Neural cell (in vitro differentiated cells): ENCODE measurements at regions not wholly inside any gene's neighbourhood (a gene's known extent, or its start where the extent isn't known, plus 50 kb on each side); places are given as distances from the start of the nearest gene placed in this dataset.

ENCODE experiments used
- H2AFZ ChIP-seq: fragments of 200-600, 300-800 bp; sonication (generic), shearing (Covaris generic); 2 replicates; pipeline ENCODE4 v1.6.0; 2014; ENCODE audit warnings: low read depth, mild to moderate bottlenecking, antibody characterized with exemption, low read length, moderate library complexity
- H3F3A ChIP-seq: fragments of 200-600 bp; shearing (Covaris generic); 2 replicates; pipeline ENCODE4 v1.6.1; 2016; ENCODE audit warnings: mild to moderate bottlenecking, moderate library complexity, mixed read lengths, antibody characterized with exemption, low read length; ENCODE audit not compliant: insufficient read depth, poor library complexity, severe bottlenecking
- H3K27ac ChIP-seq: fragments of 200-600, 300-800 bp; sonication (generic), shearing (Covaris generic); 2 replicates; pipeline ENCODE4 v1.5.1; 2014; ENCODE audit warnings: mild to moderate bottlenecking, low read length, moderate library complexity
- H3K27me3 ChIP-seq: fragments of 300-800, 200-600 bp; sonication (generic), shearing (Covaris generic); 2 replicates; pipeline ENCODE4 v1.6.0; 2014; ENCODE audit warnings: mild to moderate bottlenecking, low read depth, low read length, moderate library complexity; ENCODE audit not compliant: insufficient read depth
- H3K36me3 ChIP-seq: fragments of 300-800, 200-600 bp; sonication (generic), shearing (Covaris generic); 2 replicates; pipeline ENCODE4 v1.5.1; 2014; ENCODE audit warnings: mild to moderate bottlenecking, antibody characterized with exemption, low read length, moderate library complexity; ENCODE audit not compliant: insufficient read depth
- H3K4me2 ChIP-seq: fragments of 300-800, 200-600 bp; sonication (generic), shearing (Covaris generic); 2 replicates; pipeline ENCODE4 v1.6.0; 2014; ENCODE audit warnings: mild to moderate bottlenecking, low read length
- H3K4me3 ChIP-seq: fragments of 300-800, 200-600 bp; sonication (generic), shearing (Covaris generic); 2 replicates; pipeline ENCODE4 v1.5.1; 2014; ENCODE audit warnings: mild to moderate bottlenecking, low read length, moderate library complexity
- H3K79me2 ChIP-seq: fragments of 200-600 bp; shearing (Covaris generic); replicated peaks from 2 replicates; pipeline ENCODE4 v1.6.0; 2014; ENCODE audit warnings: mild to moderate bottlenecking, low read length, moderate library complexity; ENCODE audit not compliant: insufficient read depth
- H3K9ac ChIP-seq: fragments of 300-800, 200-600 bp; sonication (generic), shearing (Covaris generic); 2 replicates; pipeline ENCODE4 v1.6.1; 2016; ENCODE audit warnings: mild to moderate bottlenecking, low read length, mixed read lengths
- H3K9me2 ChIP-seq: fragments of 200-600 bp; shearing (Covaris generic); 2 replicates; pipeline ENCODE4 v1.6.1; 2016; ENCODE audit warnings: mild to moderate bottlenecking, low read length, mixed read lengths; ENCODE audit not compliant: insufficient read depth
- H3K9me3 ChIP-seq: fragments of 200-600, 300-800 bp; sonication (generic), shearing (Covaris generic); 2 replicates; pipeline ENCODE4 v1.6.1; 2016; ENCODE audit warnings: mild to moderate bottlenecking, mixed run types, low read length, moderate library complexity, mixed read lengths
- H4K20me1 ChIP-seq: fragments of 200-600 bp; shearing (Covaris generic); 2 replicates; pipeline ENCODE4 v1.6.1; 2016; ENCODE audit warnings: mild to moderate bottlenecking, mixed run types; ENCODE audit not compliant: insufficient read depth
- CTCF ChIP-seq: fragments of 450-650 bp; IDR thresholded peaks from 2 replicates; pipeline ENCODE4 v1.5.1; 2014; ENCODE audit warnings: antibody characterized with exemption, mild to moderate bottlenecking, moderate library complexity; ENCODE audit not compliant: poor library complexity, severe bottlenecking
- EP300 ChIP-seq: fragments of 450-650 bp; conservative IDR thresholded peaks from 2 replicates; pipeline ENCODE4 v1.6.1; 2014; ENCODE audit warnings: antibody characterized with exemption, mild to moderate bottlenecking, moderate library complexity; ENCODE audit not compliant: poor library complexity, severe bottlenecking
- EZH2 ChIP-seq: fragments of 200-600, 300-800 bp; shearing (Covaris generic), sonication (generic); IDR thresholded peaks from 2 replicates; pipeline ENCODE4 v1.6.1; 2014; ENCODE audit warnings: antibody characterized with exemption, low read length, borderline replicate concordance, mild to moderate bottlenecking; ENCODE audit not compliant: insufficient read depth, poor library complexity, severe bottlenecking
- MXI1 ChIP-seq: fragments of 450-650 bp; conservative IDR thresholded peaks from 2 replicates; pipeline ENCODE4 v1.6.1; 2014; ENCODE audit warnings: antibody characterized with exemption, mild to moderate bottlenecking; ENCODE audit not compliant: poor library complexity, severe bottlenecking
- POLR2AphosphoS5 ChIP-seq: IDR thresholded peaks from 2 replicates; pipeline ENCODE4 v1.6.1; 2012
- RAD21 ChIP-seq: fragments of 450-650 bp; conservative IDR thresholded peaks from 2 replicates; pipeline ENCODE4 v1.6.1; 2014; ENCODE audit warnings: antibody characterized with exemption, mild to moderate bottlenecking, moderate library complexity
- REST ChIP-seq: IDR thresholded peaks from 2 replicates; pipeline ENCODE4 v1.6.1; 2012; ENCODE audit warnings: borderline replicate concordance
- SMC3 ChIP-seq: fragments of 450-650 bp; conservative IDR thresholded peaks from 2 replicates; pipeline ENCODE4 v1.6.1; 2014; ENCODE audit warnings: antibody characterized with exemption, mild to moderate bottlenecking, moderate library complexity; ENCODE audit not compliant: poor library complexity
- TAF1 ChIP-seq: IDR thresholded peaks from 2 replicates; pipeline ENCODE4 v1.6.1; 2012; ENCODE audit warnings: low read depth

- Histone ChIP-seq H4K20me1 (no peaks in the 10 kb centered on the region), H3K4me3 (no peak overlapping the region), H3K27ac (no peak overlapping the region), H3K27me3 (no peaks in the 10 kb centered on the region), H3K9me2 (no peaks in the 10 kb centered on the region), H3K4me2 (no peak overlapping the region), H3F3A (no peaks in the 10 kb centered on the region), H3K79me2 (no peaks in the 10 kb centered on the region), H3K9me3 (no peaks in the 10 kb centered on the region), H2AFZ (no peak overlapping the region), H3K9ac (no peak overlapping the region), H3K36me3 (no peaks in the 10 kb centered on the region)
- TF ChIP-seq EZH2 (no peak), RAD21 (no peak), POLR2AphosphoS5 (no peak), SMC3 (no peak), TAF1 (no peak), EP300 (no peak), CTCF (no peak), REST (no peak), MXI1 (no peak)
Measured at GRCh38 chr16:77613095-77613494, 109.2 kb upstream of the NUDT7 start.

- Histone ChIP-seq H3K27ac (no peak overlapping the region), H4K20me1 (no peaks in the 10 kb centered on the region), H2AFZ (no peak overlapping the region), H3K9me2 (no peaks in the 10 kb centered on the region), H3K4me3 (no peak overlapping the region), H3K27me3 (no peaks in the 10 kb centered on the region), H3K36me3 (no peaks in the 10 kb centered on the region), H3K9me3 (no peaks in the 10 kb centered on the region), H3K9ac (no peak overlapping the region), H3K4me2 (no peak overlapping the region), H3F3A (no peaks in the 10 kb centered on the region), H3K79me2 (no peaks in the 10 kb centered on the region)
- TF ChIP-seq CTCF = no peak
- no peak for TF ChIP-seq MXI1
- TF ChIP-seq EZH2 = no peak
- no peak for TF ChIP-seq EP300
- TF ChIP-seq RAD21 = no peak
- TF ChIP-seq SMC3 = no peak
- TF ChIP-seq POLR2AphosphoS5 = no peak
- TF ChIP-seq REST = no peak
- TF ChIP-seq TAF1 = no peak
Measured at GRCh38 chr16:77617553-77617952, 104.8 kb upstream of the NUDT7 start.
